H1 (cell line): ENCODE measurements at regions not wholly inside any gene's neighbourhood (a gene's known extent, or its start where the extent isn't known, plus 50 kb on each side); places are given as distances from the start of the nearest gene placed in this dataset.

Experiments used
- CTCF ChIA-PET: fragments of 300-600 bp; sonication (Branson Sonifier 250); formaldehyde crosslinking; loops from one replicate; lab custom pipeline; 2021; ENCODE audit not compliant: partially characterized antibody; lab: Charles Lee
- POLR2A ChIA-PET: fragments of 300-600 bp; sonication (Branson Sonifier 250); formaldehyde crosslinking; loops from one replicate; lab custom pipeline; 2021; ENCODE audit warnings: inconsistent platforms; ENCODE audit not compliant: partially characterized antibody; lab: Charles Lee
- DNase-seq, 2 experiments: peaks; one replicate each; pipeline versions ENCODE4 v3.0.0 to v3.0.0-alpha.2; 2010 to 2022; ENCODE audit warnings: low spot score in 2 of 2, low read depth in 1 of 2, mixed read lengths in 1 of 2
- FAIRE-seq: peaks from 2 replicates; lab custom pipeline; 2011; peaks lifted over from hg19 to GRCh38; lab: Jason Lieb, UNC
- H2AFZ ChIP-seq: 2 replicates; pipeline ENCODE4 v1.8.1; 2012; ENCODE audit warnings: low read length, inconsistent platforms
- H2AK5ac ChIP-seq: 2 replicates; pipeline ENCODE4 v1.6.1; 2013; ENCODE audit warnings: low read depth, low read length
- H2BK120ac ChIP-seq: replicated peaks from 2 replicates; pipeline ENCODE3; 2013; ENCODE audit warnings: low read depth, low read length, inconsistent platforms
- H2BK12ac ChIP-seq: 2 replicates; pipeline ENCODE4 v1.6.1; 2013; ENCODE audit warnings: low read depth, low read length
- H2BK15ac ChIP-seq: 2 replicates; pipeline ENCODE4 v1.6.1; 2013; ENCODE audit warnings: low read length
- H2BK20ac ChIP-seq: 2 replicates; pipeline ENCODE4 v1.6.1; 2013; ENCODE audit warnings: low read length
- H2BK5ac ChIP-seq: 2 replicates; pipeline ENCODE4 v1.6.1; 2013; ENCODE audit warnings: low read depth, low read length
- H3K14ac ChIP-seq: 2 replicates; pipeline ENCODE4 v1.6.1; 2013; ENCODE audit warnings: inconsistent platforms; ENCODE audit not compliant: insufficient read length
- H3K18ac ChIP-seq: 2 replicates; pipeline ENCODE4 v1.6.1; 2013; ENCODE audit warnings: low read length; ENCODE audit errors: extremely low read depth
- H3K23ac ChIP-seq: 2 replicates; pipeline ENCODE4 v1.6.1; 2013; ENCODE audit warnings: inconsistent platforms; ENCODE audit not compliant: insufficient read length
- H3K23me2 ChIP-seq: 2 replicates; pipeline ENCODE4 v1.6.1; 2013; ENCODE audit warnings: low read depth, low read length
- H3K27ac ChIP-seq: 2 replicates; pipeline ENCODE4 v1.6.1; 2011; ENCODE audit warnings: low read depth, low read length, inconsistent platforms
- H3K27me3 ChIP-seq, 4 experiments: replicated peaks in 1 of 4; 1 replicate in 1 of 4; 2 replicates in 3 of 4; pipeline versions ENCODE4 v1.6.1 to v1.8.1; 2011 to 2013; ENCODE audit warnings: low read length in 3 of 4, mild to moderate bottlenecking in 3 of 4, inconsistent platforms in 2 of 4, mixed read lengths in 2 of 4, moderate library complexity in 1 of 4; ENCODE audit not compliant: control insufficient read depth in 3 of 4, insufficient read depth in 3 of 4; ENCODE audit errors: extremely low read depth in 1 of 4
- H3K36me3 ChIP-seq, 4 experiments: 2 replicates each; pipeline versions ENCODE4 v1.6.1 to v1.8.1; 2011 to 2013; ENCODE audit warnings: mild to moderate bottlenecking in 4 of 4, low read length in 3 of 4, moderate library complexity in 2 of 4, control low read depth in 1 of 4, inconsistent platforms in 1 of 4; ENCODE audit not compliant: insufficient read depth in 4 of 4, control insufficient read depth in 2 of 4
- H3K4ac ChIP-seq: replicated peaks from 2 replicates; pipeline ENCODE3; 2013; ENCODE audit warnings: low read length, low read depth, mixed read lengths, inconsistent platforms; ENCODE audit not compliant: insufficient read length
- H3K4me1 ChIP-seq, 4 experiments: replicated peaks in 1 of 4; 1 replicate in 1 of 4; 2 replicates in 3 of 4; pipeline versions ENCODE4 v1.6.1 to v1.8.1; 2011 to 2013; ENCODE audit warnings: low read length in 3 of 4, inconsistent platforms in 2 of 4, mixed read lengths in 1 of 4; ENCODE audit not compliant: insufficient read depth in 4 of 4, control insufficient read depth in 3 of 4
- H3K4me2 ChIP-seq, 2 experiments: 2 replicates each; pipeline versions ENCODE4 v1.6.1 to v1.8.1; 2011 to 2013; ENCODE audit warnings: low read depth in 2 of 2, low read length in 2 of 2, control low read depth in 1 of 2, inconsistent platforms in 1 of 2, mild to moderate bottlenecking in 1 of 2; ENCODE audit not compliant: insufficient read depth in 1 of 2
- H3K4me3 ChIP-seq, 4 experiments: fragments of 200-600, 300-600 bp in 1 of 4; sonication (generic), shearing (Covaris generic), sonication (Bioruptor Twin) in 1 of 4; 2 replicates each; pipeline versions ENCODE4 v1.5.1 to v1.8.1; 2011 to 2016; ENCODE audit warnings: low read length in 4 of 4, low read depth in 3 of 4, control low read depth in 2 of 4, inconsistent platforms in 2 of 4, mild to moderate bottlenecking in 2 of 4, mixed read lengths in 1 of 4, moderate library complexity in 1 of 4; ENCODE audit not compliant: insufficient read depth in 2 of 4; ENCODE audit errors: extremely low read depth in 1 of 4
- H3K56ac ChIP-seq: replicated peaks from 2 replicates; pipeline ENCODE3; 2013; ENCODE audit warnings: low read depth, mild to moderate bottlenecking, mixed read lengths, low read length, inconsistent platforms; ENCODE audit not compliant: insufficient read length
- H3K79me1 ChIP-seq: 2 replicates; pipeline ENCODE4 v1.6.1; 2013; ENCODE audit warnings: low read depth, low read length, control low read depth
- H3K79me2 ChIP-seq, 2 experiments: 2 replicates each; pipeline versions ENCODE4 v1.6.1 to v1.8.1; 2012 to 2013; ENCODE audit warnings: low read length in 2 of 2, mild to moderate bottlenecking in 2 of 2, inconsistent platforms in 1 of 2; ENCODE audit not compliant: insufficient read depth in 2 of 2, control insufficient read depth in 1 of 2
- H3K9ac ChIP-seq, 4 experiments: replicated peaks in 1 of 4; 1 replicate in 1 of 4; 2 replicates in 3 of 4; pipeline versions ENCODE4 v1.6.1 to v1.8.1; 2011 to 2013; ENCODE audit warnings: low read depth in 3 of 4, low read length in 3 of 4, control low read depth in 2 of 4, mild to moderate bottlenecking in 2 of 4, moderate library complexity in 2 of 4, inconsistent platforms in 1 of 4; ENCODE audit errors: extremely low read depth in 1 of 4
- H3K9me3 ChIP-seq, 2 experiments: 2 replicates each; pipeline versions ENCODE4 v1.6.1 to v1.8.1; 2012 to 2013; ENCODE audit warnings: mild to moderate bottlenecking in 2 of 2, moderate library complexity in 2 of 2, control low read depth in 1 of 2, inconsistent platforms in 1 of 2, low read depth in 1 of 2, low read length in 1 of 2, mixed read lengths in 1 of 2; ENCODE audit not compliant: insufficient read depth in 2 of 2
- H4K20me1 ChIP-seq, 2 experiments: replicated peaks in 1 of 2; 2 replicates each; pipeline versions ENCODE3 to v1.8.1; 2011 to 2013; ENCODE audit warnings: inconsistent platforms in 2 of 2, low read length in 2 of 2, mild to moderate bottlenecking in 1 of 2; ENCODE audit not compliant: insufficient read depth in 2 of 2, control insufficient read depth in 1 of 2
- H4K5ac ChIP-seq: 2 replicates; pipeline ENCODE4 v1.6.1; 2013; ENCODE audit warnings: low read length, low read depth, mixed read lengths, inconsistent platforms; ENCODE audit not compliant: insufficient read length
- H4K8ac ChIP-seq: 2 replicates; pipeline ENCODE4 v1.8.0; 2013; ENCODE audit warnings: mild to moderate bottlenecking, moderate library complexity, low read length, inconsistent platforms; ENCODE audit not compliant: insufficient read depth; ENCODE audit errors: extremely low read depth
- H4K91ac ChIP-seq: replicated peaks from 2 replicates; pipeline ENCODE3; 2013; ENCODE audit warnings: low read length, mixed read lengths, inconsistent platforms; ENCODE audit not compliant: insufficient read length
- ASH2L ChIP-seq: fragments of 200-600, 300-600 bp; sonication (generic); IDR thresholded peaks from one replicate; pipeline ENCODE4 v1.7.1; 2017; ENCODE audit warnings: low read length
- CBX5 ChIP-seq: fragments of 300-800, 300-1000 bp; sonication (generic); IDR thresholded peaks from 2 replicates; pipeline ENCODE4 v1.7.1; 2016; ENCODE audit warnings: antibody characterized with exemption, low read length, low read depth
- CEBPB ChIP-seq: IDR thresholded peaks from 2 replicates; pipeline ENCODE4 v1.6.1; 2012; ENCODE audit warnings: low read depth, low read length
- CHD1 ChIP-seq: IDR thresholded peaks from 2 replicates; pipeline ENCODE4 v1.6.1; 2012; ENCODE audit warnings: low read depth, low read length, improper control_type of control experiment
- EGR1 ChIP-seq: IDR thresholded peaks from 2 replicates; pipeline ENCODE4 v1.6.1; 2011; ENCODE audit warnings: low read depth, low read length, borderline replicate concordance
- RXRA ChIP-seq: IDR thresholded peaks from 2 replicates; pipeline ENCODE4 v1.6.1; 2011; ENCODE audit warnings: low read depth, mild to moderate bottlenecking, low read length, moderate library complexity; ENCODE audit not compliant: insufficient read depth
- TAF1 ChIP-seq: IDR thresholded peaks from 2 replicates; pipeline ENCODE4 v1.6.1; 2011; ENCODE audit warnings: mild to moderate bottlenecking, low read depth, low read length
- WGBS, 2 experiments: shearing (Covaris generic) in 1 of 2; methylation state at CpG; one replicate each; pipeline versions ENCODE4 v1.1.6 to v1.1.7; 2013 to 2015; ENCODE audit warnings: low lambda C conversion rate in 2 of 2, mixed read lengths in 2 of 2, inconsistent platforms in 1 of 2, low coverage in 1 of 2, missing lambda C conversion rate in 1 of 2; ENCODE audit not compliant: insufficient replicate concordance in 2 of 2, insufficient coverage in 1 of 2, insufficient read length in 1 of 2; ENCODE audit errors: extremely low coverage in 1 of 2, missing lambda C conversion rate in 1 of 2; 5-methylcytosine and 5-hydroxymethylcytosine counted together

DNA sequence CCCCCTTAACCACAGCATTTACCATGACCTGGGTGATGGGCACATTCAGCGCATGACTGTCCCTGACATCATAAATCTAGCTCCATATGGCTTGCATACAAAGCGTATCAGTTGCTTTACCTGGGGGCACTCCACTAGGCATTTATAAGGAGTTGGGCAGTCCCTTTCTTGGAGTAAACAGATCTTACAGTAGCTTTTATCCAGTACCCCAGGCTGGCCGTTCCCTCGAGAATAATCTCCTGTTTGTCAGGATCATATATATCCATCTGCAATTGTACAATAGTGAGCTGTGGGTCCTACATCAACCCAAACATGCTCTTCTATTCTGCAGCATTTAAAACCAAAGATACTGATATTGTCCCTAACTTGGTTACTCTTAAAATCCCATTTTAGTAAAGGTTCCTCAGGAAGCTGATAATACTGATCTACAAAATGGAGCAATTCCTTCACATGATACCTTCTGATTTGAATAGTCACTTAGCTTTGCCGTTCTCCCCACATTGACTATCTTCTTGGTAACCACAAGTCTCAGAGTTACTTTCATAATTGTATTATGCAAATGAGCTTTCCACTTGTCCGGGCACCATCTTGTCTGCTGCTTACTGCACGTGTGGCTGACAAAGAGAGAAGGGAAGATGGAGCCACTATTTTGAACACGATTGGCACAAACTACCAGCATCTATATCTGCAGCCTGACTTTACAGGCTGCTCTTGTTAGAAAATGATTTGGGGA lies 205.0 kb downstream of the CWF19L2 start:
- WGBS, 2 experiments = 84% methylated on average over 8 of the region's 8 CpGs; no CpG with 5 or more reads in 1 of the 2 experiments
- H2BK15ac ChIP-seq = no peak overlapping the region

More for the DNA sequence above, 205.0 kb downstream of the CWF19L2 start:
- H3K18ac ChIP-seq = no peak overlapping the region
- peaks cover 0 to 3% (median 0%) of the 10 kb centered on the region in 4 experiments; a peak in 1 of 7 replicates for H3K4me1 ChIP-seq
- H2BK5ac ChIP-seq = no peak overlapping the region
- no peak for TF ChIP-seq EGR1
- TF ChIP-seq TAF1 = no peak
- TF ChIP-seq ASH2L = no peak
- TF ChIP-seq CEBPB = no peak
- no peak for TF ChIP-seq CHD1
- no peak for TF ChIP-seq CBX5
- no peak for TF ChIP-seq RXRA
- no peaks in the 10 kb centered on the region for H3K27me3 ChIP-seq
- H4K20me1 ChIP-seq = no peaks in the 10 kb centered on the region
- no peak overlapping the region for H3K27ac ChIP-seq
- H2BK12ac ChIP-seq = no peak overlapping the region
- POLR2A ChIA-PET = no interaction called here
- H4K5ac ChIP-seq = no peak overlapping the region
- H3K23ac ChIP-seq = no peak overlapping the region
- DNase-seq (no peak), FAIRE-seq (no peak)
- no peak overlapping the region for H3K14ac ChIP-seq
- no peaks in the 10 kb centered on the region for H3K36me3 ChIP-seq
- no peak overlapping the region for H4K91ac ChIP-seq
- H3K79me1 ChIP-seq = no peaks in the 10 kb centered on the region
- H3K4me3 ChIP-seq = no peak overlapping the region
- no peak overlapping the region for H2BK20ac ChIP-seq
- H3K4ac ChIP-seq = no peak overlapping the region
- no peak overlapping the region for H4K8ac ChIP-seq
- H3K9ac ChIP-seq = no peak overlapping the region
- no peaks in the 10 kb centered on the region for H3K23me2 ChIP-seq
- no peak overlapping the region for H2BK120ac ChIP-seq
- no peak overlapping the region for H3K4me2 ChIP-seq
- no peak overlapping the region for H3K56ac ChIP-seq
- H3K9me3 ChIP-seq = no peaks in the 10 kb centered on the region
- CTCF ChIA-PET = interaction anchor here (0.7 to 1.8 kb wide), 3 partner anchors 9 to 519 kb away, joined by 3 to 6 read pairs (median 4); no protein-coding TSS in a partner anchor
- H2AFZ ChIP-seq = no peak overlapping the region
- no peak overlapping the region for H2AK5ac ChIP-seq
- H3K79me2 ChIP-seq = no peaks in the 10 kb centered on the region
